ENCODE measurements at regions not wholly inside any gene's neighbourhood (a gene's known extent, or its start where the extent isn't known, plus 50 kb on each side); places are given as distances from the start of the nearest gene placed in this dataset.

- TF ChIP-seq CTCF (IDR thresholded peaks at IDR 0.05; ENCODE audit: low read depth, low read length) = no peak
- in situ Hi-C loops (cut with HindIII; ENCODE audit: low sequenced_read_pairs) = no loop called here
Observed at GRCh38 chr9:126084008-126084407, 242.6 kb upstream of the MVB12B start.

GRCh38 chr9:126084696-126085095 is 241.9 kb upstream of the MVB12B start:
- TF ChIP-seq CTCF (IDR thresholded peaks at IDR 0.05; ENCODE audit: low read depth, low read length) = no peak
- in situ Hi-C loops (cut with HindIII; ENCODE audit: low sequenced_read_pairs) = no loop called here
- H3K4me3 ChIP-seq (ENCODE audit: low read depth, low read length) = no peak overlapping the region
- DNase-seq (ENCODE audit: low read depth, low spot score) = no peak

More at GRCh38 chr9:126084008-126084407, 242.6 kb upstream of the MVB12B start:
- no peak overlapping the region for H3K4me3 ChIP-seq (ENCODE audit: low read depth, low read length)
- DNase-seq (ENCODE audit: low read depth, low spot score) = no peak

GRCh38 chr9:126085170-126085569 is 241.5 kb upstream of the MVB12B start:
- in situ Hi-C loops (cut with HindIII; ENCODE audit: low sequenced_read_pairs) = no loop called here
- no peak overlapping the region for H3K4me3 ChIP-seq (ENCODE audit: low read depth, low read length)
- DNase-seq (ENCODE audit: low read depth, low spot score) = no peak
- no peak for TF ChIP-seq CTCF (IDR thresholded peaks at IDR 0.05; ENCODE audit: low read depth, low read length)

- DNase-seq (ENCODE audit: low read depth, low spot score) = no peak
- no peak overlapping the region for H3K4me3 ChIP-seq (ENCODE audit: low read depth, low read length)
- in situ Hi-C loops (cut with HindIII; ENCODE audit: low sequenced_read_pairs) = no loop called here
- TF ChIP-seq CTCF (IDR thresholded peaks at IDR 0.05; ENCODE audit: low read depth, low read length) = no peak
Observed at GRCh38 chr9:126088336-126088735, 238.3 kb upstream of the MVB12B start.

GRCh38 chr9:126089789-126090188 is 236.8 kb upstream of the MVB12B start:
- H3K4me3 ChIP-seq (ENCODE audit: low read depth, low read length) = no peak overlapping the region
- no peak for DNase-seq (ENCODE audit: low read depth, low spot score)
- no peak for TF ChIP-seq CTCF (IDR thresholded peaks at IDR 0.05; ENCODE audit: low read depth, low read length)
- in situ Hi-C loops (cut with HindIII; ENCODE audit: low sequenced_read_pairs) = no loop called here

GRCh38 chr9:126093771-126094170 is 232.9 kb upstream of the MVB12B start:
- no peak for TF ChIP-seq CTCF (IDR thresholded peaks at IDR 0.05; ENCODE audit: low read depth, low read length)
- in situ Hi-C loops (cut with HindIII; ENCODE audit: low sequenced_read_pairs) = no loop called here
- H3K4me3 ChIP-seq (ENCODE audit: low read depth, low read length) = no peak overlapping the region
- DNase-seq (ENCODE audit: low read depth, low spot score) = no peak

All from astrocyte of the spinal cord (primary cell).